Activated T-helper 2 cell treated with anti-CD3 and anti-CD28 coated beads, Interferon-gamma antibody, Interleukin-2, Interleukin-4, amounts not matched to agents 10 μg/mL and 5 μg/mL and 100 μg/mL, durations not matched to agents 14 hours and 24 hours and 36 hours (primary cell): ENCODE measurements at regions not wholly inside any gene's neighbourhood (a gene's known extent, or its start where the extent isn't known, plus 50 kb on each side); places are given as distances from the start of the nearest gene placed in this dataset.

Experiments
- DNase-seq: peaks from one replicate; pipeline ENCODE4 v3.0.0; 2021; ENCODE audit warnings: low spot score
- H3K27ac Mint-ChIP-seq: one replicate; pipeline ENCODE4 v1.8.0; 2021; ENCODE audit warnings: mixed read lengths
- H3K27me3 Mint-ChIP-seq: one replicate; pipeline ENCODE4 v1.8.0; 2021; ENCODE audit warnings: low read depth, mixed read lengths
- H3K36me3 Mint-ChIP-seq: one replicate; pipeline ENCODE4 v1.8.0; 2021; ENCODE audit warnings: low read depth, mixed read lengths
- H3K4me1 Mint-ChIP-seq: one replicate; pipeline ENCODE4 v1.8.0; 2021; ENCODE audit warnings: low read depth, mixed read lengths
- H3K4me3 Mint-ChIP-seq: one replicate; pipeline ENCODE4 v1.8.0; 2021; ENCODE audit warnings: low read depth, mild to moderate bottlenecking, moderate library complexity, mixed read lengths
- H3K9me3 Mint-ChIP-seq: one replicate; pipeline ENCODE4 v1.8.0; 2021; ENCODE audit warnings: mixed read lengths
- intact Hi-C: fragments of 100-400 bp; cut with micrococcal nuclease; formaldehyde crosslinking; loops from one replicate; pipeline ENCODE4 v1.15.1; 2023

- H3K9me3 Mint-ChIP-seq = no peaks in the 10 kb centered on the region
- H3K27me3 Mint-ChIP-seq = no peaks in the 10 kb centered on the region
- H3K27ac Mint-ChIP-seq = no peak overlapping the region
- H3K4me3 Mint-ChIP-seq = no peak overlapping the region
- no peaks in the 10 kb centered on the region for H3K4me1 Mint-ChIP-seq
- intact Hi-C loops = no loop called here
- no peaks in the 10 kb centered on the region for H3K36me3 Mint-ChIP-seq
- no peak for DNase-seq
These were observed 573.4 kb downstream of the EFNB2 start for GRCh38 chr13:105962080-105962479.

- Mint-ChIP-seq H3K36me3 (no peaks in the 10 kb centered on the region), H3K27me3 (no peaks in the 10 kb centered on the region), H3K27ac (no peak overlapping the region), H3K9me3 (no peaks in the 10 kb centered on the region), H3K4me3 (no peak overlapping the region), H3K4me1 (no peaks in the 10 kb centered on the region)
- DNase-seq = no peak
- intact Hi-C loops = no loop called here
These were observed 574.0 kb downstream of the EFNB2 start for GRCh38 chr13:105961438-105961837.

- Mint-ChIP-seq H3K4me3 (no peak overlapping the region), H3K27me3 (no peaks in the 10 kb centered on the region), H3K9me3 (no peaks in the 10 kb centered on the region), H3K27ac (no peak overlapping the region), H3K4me1 (no peaks in the 10 kb centered on the region), H3K36me3 (no peaks in the 10 kb centered on the region)
- intact Hi-C loops = no loop called here
- no peak for DNase-seq
These were observed 575.1 kb downstream of the EFNB2 start for GRCh38 chr13:105960326-105960725.

GRCh38 chr13:105959876-105960275 is 575.6 kb downstream of the EFNB2 start:
- no peaks in the 10 kb centered on the region for H3K27me3 Mint-ChIP-seq
- DNase-seq = no peak
- intact Hi-C loops = no loop called here
- no peaks in the 10 kb centered on the region for H3K36me3 Mint-ChIP-seq
- no peaks in the 10 kb centered on the region for H3K4me1 Mint-ChIP-seq
- no peak overlapping the region for H3K4me3 Mint-ChIP-seq
- no peaks in the 10 kb centered on the region for H3K9me3 Mint-ChIP-seq
- no peak overlapping the region for H3K27ac Mint-ChIP-seq

GRCh38 chr13:105957769-105958438 is 577.6 kb downstream of the EFNB2 start:
- Mint-ChIP-seq H3K27ac (no peak overlapping the region), H3K4me1 (no peaks in the 10 kb centered on the region), H3K27me3 (no peaks in the 10 kb centered on the region), H3K4me3 (no peak overlapping the region), H3K9me3 (no peaks in the 10 kb centered on the region), H3K36me3 (no peaks in the 10 kb centered on the region)
- intact Hi-C loops = no loop called here
- no peak for DNase-seq

GRCh38 chr13:105956921-105957320 is 578.5 kb downstream of the EFNB2 start:
- H3K9me3 Mint-ChIP-seq = no peaks in the 10 kb centered on the region
- intact Hi-C loops = no loop called here
- H3K27ac Mint-ChIP-seq = no peak overlapping the region
- no peak overlapping the region for H3K4me3 Mint-ChIP-seq
- no peaks in the 10 kb centered on the region for H3K27me3 Mint-ChIP-seq
- H3K4me1 Mint-ChIP-seq = no peaks in the 10 kb centered on the region
- no peaks in the 10 kb centered on the region for H3K36me3 Mint-ChIP-seq
- DNase-seq = no peak

GRCh38 chr13:105952973-105953290 is 582.5 kb downstream of the EFNB2 start:
- no peaks in the 10 kb centered on the region for H3K9me3 Mint-ChIP-seq
- intact Hi-C loops = no loop called here
- H3K27me3 Mint-ChIP-seq = no peaks in the 10 kb centered on the region
- DNase-seq = no peak
- H3K4me3 Mint-ChIP-seq = no peak overlapping the region
- no peak overlapping the region for H3K27ac Mint-ChIP-seq
- no peaks in the 10 kb centered on the region for H3K36me3 Mint-ChIP-seq
- H3K4me1 Mint-ChIP-seq = no peaks in the 10 kb centered on the region

- Mint-ChIP-seq H3K27ac (no peak overlapping the region), H3K27me3 (no peaks in the 10 kb centered on the region), H3K9me3 (no peaks in the 10 kb centered on the region), H3K4me3 (no peak overlapping the region), H3K4me1 (no peaks in the 10 kb centered on the region), H3K36me3 (no peaks in the 10 kb centered on the region)
- no peak for DNase-seq
- intact Hi-C loops = no loop called here
These were observed 583.1 kb downstream of the EFNB2 start for GRCh38 chr13:105952233-105952972.

GRCh38 chr13:105948143-105948542 is 587.3 kb downstream of the EFNB2 start:
- H3K4me1 Mint-ChIP-seq = no peaks in the 10 kb centered on the region
- H3K27ac Mint-ChIP-seq = no peak overlapping the region
- intact Hi-C loops = no loop called here
- H3K9me3 Mint-ChIP-seq = no peaks in the 10 kb centered on the region
- no peak for DNase-seq
- H3K4me3 Mint-ChIP-seq = no peak overlapping the region
- H3K27me3 Mint-ChIP-seq = no peaks in the 10 kb centered on the region
- H3K36me3 Mint-ChIP-seq = no peaks in the 10 kb centered on the region

GRCh38 chr13:105940882-105941281 is 594.6 kb downstream of the EFNB2 start:
- intact Hi-C loops = no loop called here
- no peak overlapping the region for H3K4me3 Mint-ChIP-seq
- H3K36me3 Mint-ChIP-seq = no peaks in the 10 kb centered on the region

GRCh38 chr13:105937451-105937850 is 598.0 kb downstream of the EFNB2 start:
- no peaks in the 10 kb centered on the region for H3K36me3 Mint-ChIP-seq
- no peak for DNase-seq
- H3K27me3 Mint-ChIP-seq = no peaks in the 10 kb centered on the region
- H3K9me3 Mint-ChIP-seq = peaks cover 4% of the 10 kb centered on the region
- no peaks in the 10 kb centered on the region for H3K4me1 Mint-ChIP-seq
- no peak overlapping the region for H3K27ac Mint-ChIP-seq
- intact Hi-C loops = no loop called here
- H3K4me3 Mint-ChIP-seq = no peak overlapping the region

More at GRCh38 chr13:105940882-105941281, 594.6 kb downstream of the EFNB2 start:
- peaks cover 4% of the 10 kb centered on the region for H3K9me3 Mint-ChIP-seq
- no peak for DNase-seq
- no peaks in the 10 kb centered on the region for H3K27me3 Mint-ChIP-seq
- no peaks in the 10 kb centered on the region for H3K4me1 Mint-ChIP-seq
- no peak overlapping the region for H3K27ac Mint-ChIP-seq

GRCh38 chr13:105936816-105937215 is 598.6 kb downstream of the EFNB2 start:
- no peaks in the 10 kb centered on the region for H3K4me1 Mint-ChIP-seq
- H3K27ac Mint-ChIP-seq = no peak overlapping the region
- no peaks in the 10 kb centered on the region for H3K36me3 Mint-ChIP-seq
- intact Hi-C loops = no loop called here
- no peak overlapping the region for H3K4me3 Mint-ChIP-seq
- H3K9me3 Mint-ChIP-seq = peaks cover 4% of the 10 kb centered on the region
- DNase-seq = no peak
- no peaks in the 10 kb centered on the region for H3K27me3 Mint-ChIP-seq

GRCh38 chr13:105929505-105929904 is 606.0 kb downstream of the EFNB2 start:
- H3K27me3 Mint-ChIP-seq = no peaks in the 10 kb centered on the region
- no peak overlapping the region for H3K27ac Mint-ChIP-seq
- no peaks in the 10 kb centered on the region for H3K9me3 Mint-ChIP-seq
- DNase-seq = no peak
- no peaks in the 10 kb centered on the region for H3K4me1 Mint-ChIP-seq
- no peaks in the 10 kb centered on the region for H3K36me3 Mint-ChIP-seq
- intact Hi-C loops = no loop called here
- H3K4me3 Mint-ChIP-seq = no peak overlapping the region
